HG02571 (cell line): ENCODE measurements at regions not wholly inside any gene's neighbourhood (a gene's known extent, or its start where the extent isn't known, plus 50 kb on each side); places are given as distances from the start of the nearest gene placed in this dataset.

ENCODE experiments used
- ATAC-seq: cut with Tn5 transposase; IDR thresholded peaks from one replicate; pipeline ENCODE4 v1.9.1; 2021; ENCODE audit warnings: mild to moderate bottlenecking, moderate library complexity; ENCODE audit not compliant: unreplicated experiment

GRCh38 chr4:160772668-160773067 lies 1391.1 kb downstream of the FSTL5 start:
- no peak for ATAC-seq

- ATAC-seq = no peak
These were observed 1368.6 kb downstream of the FSTL5 start for GRCh38 chr4:160795216-160795615.

- ATAC-seq = no peak
These were observed 1355.6 kb downstream of the FSTL5 start for GRCh38 chr4:160808174-160808573.

GRCh38 chr4:160809576-160809975 lies 1354.2 kb downstream of the FSTL5 start:
- no peak for ATAC-seq

GRCh38 chr4:160810424-160810823 lies 1353.4 kb downstream of the FSTL5 start:
- ATAC-seq = no peak

- ATAC-seq = no peak
These were observed 1352.9 kb downstream of the FSTL5 start for GRCh38 chr4:160810941-160811340.

- no peak for ATAC-seq
These were observed 1351.8 kb downstream of the FSTL5 start for GRCh38 chr4:160811956-160812355.

- ATAC-seq = no peak
These were observed 1349.1 kb downstream of the FSTL5 start for GRCh38 chr4:160814726-160815125.

- ATAC-seq = no peak
These were observed 1345.2 kb downstream of the FSTL5 start for GRCh38 chr4:160818571-160818970.

GRCh38 chr4:160819791-160820190 lies 1344.0 kb downstream of the FSTL5 start:
- ATAC-seq = no peak

- no peak for ATAC-seq
These were observed 1339.3 kb downstream of the FSTL5 start for GRCh38 chr4:160824481-160824880.

GRCh38 chr4:160825644-160826338 lies 1338.0 kb downstream of the FSTL5 start:
- no peak for ATAC-seq

GRCh38 chr4:160826339-160826679 lies 1337.5 kb downstream of the FSTL5 start:
- ATAC-seq = no peak

GRCh38 chr4:160831165-160831922 lies 1332.5 kb downstream of the FSTL5 start:
- no peak for ATAC-seq

- ATAC-seq = no peak
These were observed 1328.0 kb downstream of the FSTL5 start for GRCh38 chr4:160835789-160836188.

- no peak for ATAC-seq
These were observed 1327.4 kb downstream of the FSTL5 start for GRCh38 chr4:160836431-160836830.

GRCh38 chr4:160846121-160846520 lies 1317.7 kb downstream of the FSTL5 start:
- ATAC-seq = no peak

- no peak for ATAC-seq
These were observed 1316.6 kb downstream of the FSTL5 start for GRCh38 chr4:160847228-160847627.

- ATAC-seq = no peak
These were observed 1315.3 kb downstream of the FSTL5 start for GRCh38 chr4:160848489-160848888.

- ATAC-seq = no peak
These were observed 1314.7 kb downstream of the FSTL5 start for GRCh38 chr4:160848901-160849760.

- no peak for ATAC-seq
These were observed 1299.5 kb downstream of the FSTL5 start for GRCh38 chr4:160864253-160864652.

GRCh38 chr4:160869899-160870298 lies 1293.9 kb downstream of the FSTL5 start:
- ATAC-seq = no peak
